HUES64 (cell line): ENCODE measurements at regions not wholly inside any gene's neighbourhood (a gene's known extent, or its start where the extent isn't known, plus 50 kb on each side); places are given as distances from the start of the nearest gene placed in this dataset.
A peak's percentile ranks its signal among the peaks of the same experiment; 100 is the strongest.

ENCODE experiments used
- H3K27ac ChIP-seq: 2 replicates; pipeline ENCODE4 v1.7.0; 2013; ENCODE audit warnings: low read depth, low read length, inconsistent platforms
- H3K27me3 ChIP-seq: 2 replicates; pipeline ENCODE4 v1.6.1; 2013; ENCODE audit warnings: mild to moderate bottlenecking, low read length; ENCODE audit not compliant: insufficient read depth
- H3K36me3 ChIP-seq: 2 replicates; pipeline ENCODE4 v1.6.1; 2013; ENCODE audit warnings: mild to moderate bottlenecking, low read length; ENCODE audit not compliant: insufficient read depth
- H3K4me1 ChIP-seq: 2 replicates; pipeline ENCODE4 v1.6.1; 2013; ENCODE audit warnings: mild to moderate bottlenecking, low read length, moderate library complexity; ENCODE audit not compliant: insufficient read depth
- H3K4me3 ChIP-seq: 2 replicates; pipeline ENCODE4 v1.5.1; 2013; ENCODE audit warnings: mild to moderate bottlenecking, low read length, moderate library complexity
- H3K9ac ChIP-seq: 2 replicates; pipeline ENCODE4 v1.6.1; 2013; ENCODE audit warnings: mild to moderate bottlenecking, low read depth, low read length
- H3K9me3 ChIP-seq: 2 replicates; pipeline ENCODE4 v1.6.1; 2013; ENCODE audit warnings: low read depth, low read length; ENCODE audit not compliant: insufficient read depth
- WGBS: fragments of 150-250, 120-280 bp; methylation state at CpG from one replicate; pipeline ENCODE4 v1.1.7; 2013; ENCODE audit warnings: missing lambda C conversion rate; 5-methylcytosine and 5-hydroxymethylcytosine counted together

- H3K36me3 ChIP-seq: no peaks in the 10 kb centered on the region
- H3K9me3 ChIP-seq: no peaks in the 10 kb centered on the region
- H3K9ac ChIP-seq: no peak overlapping the region
- H3K4me3 ChIP-seq: no peak overlapping the region
- H3K27me3 ChIP-seq: no peaks in the 10 kb centered on the region
- H3K4me1 ChIP-seq: no peaks in the 10 kb centered on the region
- H3K27ac ChIP-seq: no peak overlapping the region
Observed at GRCh38 chr10:120755771-120756170, 95.4 kb upstream of the WDR11 start.

GRCh38 chr10:120760253-120760652 lies 90.9 kb upstream of the WDR11 start:
- 86% methylated on average over 4 of the region's 4 CpGs for WGBS
- H3K27me3 ChIP-seq: no peaks in the 10 kb centered on the region
- no peaks in the 10 kb centered on the region for H3K9me3 ChIP-seq
- no peak overlapping the region for H3K4me3 ChIP-seq
- H3K27ac ChIP-seq: no peak overlapping the region
- H3K9ac ChIP-seq: no peak overlapping the region
- peaks cover 7% of the 10 kb centered on the region for H3K4me1 ChIP-seq
- H3K36me3 ChIP-seq: no peaks in the 10 kb centered on the region

- no peak overlapping the region for H3K27ac ChIP-seq
- peaks cover 14% of the 10 kb centered on the region for H3K4me1 ChIP-seq
- no peaks in the 10 kb centered on the region for H3K36me3 ChIP-seq
- no peaks in the 10 kb centered on the region for H3K27me3 ChIP-seq
- H3K4me3 ChIP-seq: no peak overlapping the region
- 93% methylated on average over 5 of the region's 5 CpGs for WGBS
- no peaks in the 10 kb centered on the region for H3K9me3 ChIP-seq
- no peak overlapping the region for H3K9ac ChIP-seq
Observed at GRCh38 chr10:120761951-120762350, 89.2 kb upstream of the WDR11 start.

- H3K4me1 ChIP-seq: peaks cover 14% of the 10 kb centered on the region
- no peaks in the 10 kb centered on the region for H3K36me3 ChIP-seq
- no peaks in the 10 kb centered on the region for H3K27me3 ChIP-seq
- H3K4me3 ChIP-seq: no peak overlapping the region
- WGBS: 17% methylated on average over 1 of the region's 1 CpG
- peak overlapping the region; percentile 21; the same call in 1 of the 2 replicates for H3K27ac ChIP-seq
- H3K9ac ChIP-seq: no peak overlapping the region
- no peaks in the 10 kb centered on the region for H3K9me3 ChIP-seq
Observed at GRCh38 chr10:120765226-120765803, 85.8 kb upstream of the WDR11 start.

- no peaks in the 10 kb centered on the region for H3K36me3 ChIP-seq
- H3K27me3 ChIP-seq: no peaks in the 10 kb centered on the region
- H3K4me3 ChIP-seq: no peak overlapping the region
- peaks cover 14% of the 10 kb centered on the region for H3K4me1 ChIP-seq
- no peak overlapping the region for H3K27ac ChIP-seq
- no peaks in the 10 kb centered on the region for H3K9me3 ChIP-seq
- no peak overlapping the region for H3K9ac ChIP-seq
- WGBS: 86% methylated on average over 3 of the region's 3 CpGs
Observed at GRCh38 chr10:120768227-120768626, 82.9 kb upstream of the WDR11 start.

- Histone ChIP-seq H3K9me3 (no peaks in the 10 kb centered on the region), H3K27me3 (no peaks in the 10 kb centered on the region), H3K9ac (no peak overlapping the region), H3K4me1 (peaks cover 6% of the 10 kb centered on the region), H3K27ac (no peak overlapping the region), H3K36me3 (no peaks in the 10 kb centered on the region), H3K4me3 (no peak overlapping the region)
- 90% methylated on average over 4 of the region's 4 CpGs for WGBS
Observed at GRCh38 chr10:120770496-120770895, 80.7 kb upstream of the WDR11 start.

GRCh38 chr10:120776442-120776841 lies 74.7 kb upstream of the WDR11 start:
- WGBS: 78% methylated on average over 1 of the region's 1 CpG
- Histone ChIP-seq H3K27me3 (no peaks in the 10 kb centered on the region), H3K9me3 (no peaks in the 10 kb centered on the region), H3K36me3 (no peaks in the 10 kb centered on the region), H3K4me3 (no peak overlapping the region), H3K4me1 (no peaks in the 10 kb centered on the region), H3K27ac (no peak overlapping the region), H3K9ac (no peak overlapping the region)

GRCh38 chr10:120782336-120782735 lies 68.8 kb upstream of the WDR11 start:
- Histone ChIP-seq H3K9ac (no peak overlapping the region), H3K9me3 (no peaks in the 10 kb centered on the region), H3K4me3 (no peak overlapping the region), H3K36me3 (no peaks in the 10 kb centered on the region), H3K27ac (no peak overlapping the region), H3K27me3 (no peaks in the 10 kb centered on the region), H3K4me1 (no peaks in the 10 kb centered on the region)
- 98% methylated on average over 3 of the region's 3 CpGs for WGBS

GRCh38 chr10:120783098-120783497 lies 68.1 kb upstream of the WDR11 start:
- WGBS: 99% methylated on average over 5 of the region's 5 CpGs

GRCh38 chr10:120783867-120784266 lies 67.3 kb upstream of the WDR11 start:
- no peaks in the 10 kb centered on the region for H3K27me3 ChIP-seq
- H3K9me3 ChIP-seq: no peaks in the 10 kb centered on the region
- no peak overlapping the region for H3K4me3 ChIP-seq
- H3K9ac ChIP-seq: no peak overlapping the region
- no peaks in the 10 kb centered on the region for H3K4me1 ChIP-seq
- H3K27ac ChIP-seq: no peak overlapping the region
- no peaks in the 10 kb centered on the region for H3K36me3 ChIP-seq
- 92% methylated on average over 4 of the region's 6 CpGs for WGBS

More at GRCh38 chr10:120783098-120783497, 68.1 kb upstream of the WDR11 start:
- Histone ChIP-seq H3K36me3 (no peaks in the 10 kb centered on the region), H3K4me3 (no peak overlapping the region), H3K9ac (no peak overlapping the region), H3K27ac (no peak overlapping the region), H3K4me1 (no peaks in the 10 kb centered on the region), H3K9me3 (no peaks in the 10 kb centered on the region), H3K27me3 (no peaks in the 10 kb centered on the region)

GRCh38 chr10:120788771-120789170 lies 62.4 kb upstream of the WDR11 start:
- Histone ChIP-seq H3K9ac (no peak overlapping the region), H3K9me3 (no peaks in the 10 kb centered on the region), H3K36me3 (no peaks in the 10 kb centered on the region), H3K4me3 (no peak overlapping the region), H3K27ac (no peak overlapping the region), H3K4me1 (no peaks in the 10 kb centered on the region; the same call in 1 of the 2 replicates), H3K27me3 (no peaks in the 10 kb centered on the region)
- 92% methylated on average over 5 of the region's 5 CpGs for WGBS
